Gastroesophageal sphincter (tissue), 4 donors: ENCODE measurements at regions not wholly inside any gene's neighbourhood (a gene's known extent, or its start where the extent isn't known, plus 50 kb on each side); places are given as distances from the start of the nearest gene placed in this dataset.

ENCODE experiments used
- ATAC-seq: fragments of 150-250 bp; one replicate; pipeline ENCODE4 v1.9.1; 2016; ENCODE audit warnings: mild to moderate bottlenecking, moderate library complexity
- H3K27ac ChIP-seq, 4 donors: fragments of 200-600 bp; sonication (generic) in 3 of 4; 1 replicate in 3 of 4; 2 replicates in 1 of 4; pipeline ENCODE4 v1.5.1; 2016 to 2019
- H3K27me3 ChIP-seq: fragments of 200-600 bp; sonication (generic); one replicate; pipeline ENCODE4 v1.5.1; 2019
- H3K36me3 ChIP-seq, 2 donors: fragments of 200-600 bp; sonication (generic); one replicate each; pipeline ENCODE4 v1.5.1; 2019; ENCODE audit warnings: control low read depth in 1 of 2
- H3K4me1 ChIP-seq, 3 donors: fragments of 200-600 bp; sonication (generic); 1 replicate in 2 of 3; 2 replicates in 1 of 3; pipeline ENCODE4 v1.5.1; 2016 to 2019; ENCODE audit warnings: control low read depth in 2 of 3
- H3K4me3 ChIP-seq, 2 donors: fragments of 200-600 bp; sonication (generic); one replicate each; pipeline ENCODE4 v1.5.1; 2019; ENCODE audit warnings: mild to moderate bottlenecking in 1 of 2, moderate library complexity in 1 of 2
- H3K9me3 ChIP-seq, 3 donors: fragments of 200-600 bp; sonication (generic); one replicate each; pipeline ENCODE4 v1.5.1; 2017 to 2019; ENCODE audit warnings: control low read depth in 2 of 3
- EP300 ChIP-seq: sonication (generic); formaldehyde crosslinking; IDR thresholded peaks from one replicate; pipeline ENCODE4 v1.6.1; 2017; ENCODE audit warnings: antibody characterized with exemption, mild to moderate bottlenecking
- POLR2A ChIP-seq, 2 donors: fragments of 450-650 bp; IDR thresholded peaks; one replicate each; pipeline ENCODE4 v1.6.1; 2017; ENCODE audit warnings: antibody characterized with exemption in 2 of 2, mild to moderate bottlenecking in 2 of 2, moderate library complexity in 1 of 2
- POLR2AphosphoS5 ChIP-seq: sonication (generic); formaldehyde crosslinking; IDR thresholded peaks from one replicate; pipeline ENCODE4 v1.6.1; 2017; ENCODE audit warnings: antibody characterized with exemption
- WGBS, 2 donors: methylation state at CpG; one replicate each; pipeline ENCODE4 v1.1.5; 2018; ENCODE audit warnings: low coverage in 1 of 2; 5-methylcytosine and 5-hydroxymethylcytosine counted together
- TF ChIP-seq, protein P1 (sequence below), 4 experiments: fragments of 200-600 bp in 2 of 4; fragments of 450-650 bp in 2 of 4; sonication (generic) in 1 of 4; IDR thresholded peaks; one replicate each; pipeline ENCODE4 v1.5.1; 2017 to 2019; ENCODE audit warnings: antibody characterized with exemption in 4 of 4, mild to moderate bottlenecking in 2 of 4, moderate library complexity in 2 of 4

- H3K9me3 ChIP-seq: no peaks in the 10 kb centered on the region
- no peaks in the 10 kb centered on the region for H3K27me3 ChIP-seq
- no peak for ATAC-seq
- H3K4me1 ChIP-seq: peaks cover 0 to 7% (median 0%) of the 10 kb centered on the region in 3 donors
- no peak overlapping the region for H3K27ac ChIP-seq
- no peaks in the 10 kb centered on the region for H3K36me3 ChIP-seq
- no peak overlapping the region for H3K4me3 ChIP-seq
- TF ChIP-seq POLR2A (IDR thresholded peaks at IDR 0.05): no peak
- TF ChIP-seq, protein P1, sequence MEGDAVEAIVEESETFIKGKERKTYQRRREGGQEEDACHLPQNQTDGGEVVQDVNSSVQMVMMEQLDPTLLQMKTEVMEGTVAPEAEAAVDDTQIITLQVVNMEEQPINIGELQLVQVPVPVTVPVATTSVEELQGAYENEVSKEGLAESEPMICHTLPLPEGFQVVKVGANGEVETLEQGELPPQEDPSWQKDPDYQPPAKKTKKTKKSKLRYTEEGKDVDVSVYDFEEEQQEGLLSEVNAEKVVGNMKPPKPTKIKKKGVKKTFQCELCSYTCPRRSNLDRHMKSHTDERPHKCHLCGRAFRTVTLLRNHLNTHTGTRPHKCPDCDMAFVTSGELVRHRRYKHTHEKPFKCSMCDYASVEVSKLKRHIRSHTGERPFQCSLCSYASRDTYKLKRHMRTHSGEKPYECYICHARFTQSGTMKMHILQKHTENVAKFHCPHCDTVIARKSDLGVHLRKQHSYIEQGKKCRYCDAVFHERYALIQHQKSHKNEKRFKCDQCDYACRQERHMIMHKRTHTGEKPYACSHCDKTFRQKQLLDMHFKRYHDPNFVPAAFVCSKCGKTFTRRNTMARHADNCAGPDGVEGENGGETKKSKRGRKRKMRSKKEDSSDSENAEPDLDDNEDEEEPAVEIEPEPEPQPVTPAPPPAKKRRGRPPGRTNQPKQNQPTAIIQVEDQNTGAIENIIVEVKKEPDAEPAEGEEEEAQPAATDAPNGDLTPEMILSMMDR (IDR thresholded peaks at IDR 0.05): no peak
- no peak for TF ChIP-seq EP300
- TF ChIP-seq POLR2AphosphoS5: no peak
- 75 to 85% methylated on average over 1 of the region's 1 CpG for WGBS, 2 donors
Measured at GRCh38 chr3:102233881-102234280, 200.9 kb upstream of the ZPLD1 start.

DNA sequence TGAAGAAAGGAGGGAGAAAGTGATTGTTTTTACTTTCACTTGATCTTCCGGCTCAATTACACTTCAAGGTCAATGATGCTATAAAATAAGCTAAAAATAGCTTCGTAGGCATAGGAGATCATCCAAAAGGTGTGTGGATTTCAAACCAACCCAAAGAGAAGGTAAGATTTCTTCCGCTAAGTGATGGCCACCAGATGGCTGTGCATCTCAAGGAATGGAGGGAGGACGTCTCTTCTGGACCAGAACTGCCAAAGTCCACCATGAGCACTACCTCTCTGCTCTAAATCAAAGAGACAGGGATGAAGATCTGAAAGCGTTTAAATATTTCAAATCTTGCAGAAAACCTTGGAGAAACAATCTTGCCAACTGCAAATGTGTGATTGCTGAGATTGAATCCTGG lies 199.1 kb upstream of the ZPLD1 start:
- no peak for ATAC-seq
- TF ChIP-seq EP300: no peak
- TF ChIP-seq, protein P1 (IDR thresholded peaks at IDR 0.05): peak in 2 of 4 experiments; percentile 28 to 54
- H3K27me3 ChIP-seq: no peaks in the 10 kb centered on the region
- no peaks in the 10 kb centered on the region for H3K36me3 ChIP-seq
- no peaks in the 10 kb centered on the region for H3K9me3 ChIP-seq
- WGBS, 2 donors: 34 to 81% methylated on average over 5 of the region's 5 CpGs
- H3K4me3 ChIP-seq: no peak overlapping the region
- H3K27ac ChIP-seq: no peak overlapping the region
- no peaks in the 10 kb centered on the region for H3K4me1 ChIP-seq

- TF ChIP-seq EP300 (no peak), POLR2A (IDR thresholded peaks at IDR 0.05) (no peak), POLR2AphosphoS5 (no peak)
- TF ChIP-seq, protein P1 (IDR thresholded peaks at IDR 0.05): no peak
- no peaks in the 10 kb centered on the region for H3K27me3 ChIP-seq
- WGBS, 2 donors: 92% methylated on average over 3 of the region's 3 CpGs
- no peaks in the 10 kb centered on the region for H3K9me3 ChIP-seq
- H3K4me3 ChIP-seq: no peak overlapping the region
- ATAC-seq: no peak
- no peak overlapping the region for H3K27ac ChIP-seq
- H3K36me3 ChIP-seq: no peaks in the 10 kb centered on the region
- H3K4me1 ChIP-seq: no peaks in the 10 kb centered on the region
Measured at GRCh38 chr3:102237181-102237580, 197.6 kb upstream of the ZPLD1 start.

DNA sequence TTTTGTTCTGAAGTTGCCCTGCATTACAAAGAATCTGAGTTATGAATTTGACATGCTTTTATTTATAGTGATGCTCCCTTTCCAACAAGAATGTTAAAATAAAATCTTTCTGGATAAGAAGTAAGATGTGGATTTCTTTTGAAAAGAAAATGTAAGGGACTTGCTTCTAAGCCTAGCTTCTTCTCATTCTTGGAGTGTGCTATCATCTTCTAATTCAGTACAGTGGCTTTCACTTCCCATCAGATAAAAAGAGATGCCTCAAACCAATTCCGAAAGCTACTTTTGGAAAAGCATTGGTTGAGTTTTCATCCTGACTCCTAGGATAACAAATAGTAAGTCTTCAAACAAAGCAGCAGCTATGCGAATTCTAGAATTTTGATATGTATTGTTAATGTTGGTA lies 197.0 kb upstream of the ZPLD1 start:
- no peak overlapping the region for H3K4me3 ChIP-seq
- no peak for TF ChIP-seq EP300
- H3K36me3 ChIP-seq: no peaks in the 10 kb centered on the region
- no peaks in the 10 kb centered on the region for H3K9me3 ChIP-seq
- no peaks in the 10 kb centered on the region for H3K27me3 ChIP-seq
- no peaks in the 10 kb centered on the region for H3K4me1 ChIP-seq
- H3K27ac ChIP-seq: no peak overlapping the region
- no peak for ATAC-seq
- 75 to 85% methylated on average over 2 of the region's 2 CpGs for WGBS, 2 donors

GRCh38 chr3:102238362-102238761 lies 196.5 kb upstream of the ZPLD1 start:
- H3K27me3 ChIP-seq: no peaks in the 10 kb centered on the region
- no peaks in the 10 kb centered on the region for H3K9me3 ChIP-seq
- no peaks in the 10 kb centered on the region for H3K4me1 ChIP-seq
- H3K4me3 ChIP-seq: no peak overlapping the region
- ATAC-seq: no peak
- TF ChIP-seq POLR2A (IDR thresholded peaks at IDR 0.05) (no peak), EP300 (no peak), POLR2AphosphoS5 (no peak)
- TF ChIP-seq, protein P1 (IDR thresholded peaks at IDR 0.05): no peak
- H3K27ac ChIP-seq: no peak overlapping the region
- H3K36me3 ChIP-seq: no peaks in the 10 kb centered on the region

GRCh38 chr3:102240720-102241119 lies 194.1 kb upstream of the ZPLD1 start:
- no peak for ATAC-seq
- WGBS, 2 donors: 75 to 90% methylated on average over 1 of the region's 1 CpG
- Histone ChIP-seq H3K27ac (no peak overlapping the region), H3K36me3 (no peaks in the 10 kb centered on the region), H3K9me3 (no peaks in the 10 kb centered on the region), H3K4me3 (no peak overlapping the region), H3K27me3 (no peaks in the 10 kb centered on the region), H3K4me1 (no peaks in the 10 kb centered on the region)
- TF ChIP-seq EP300 (no peak), POLR2A (IDR thresholded peaks at IDR 0.05) (no peak), POLR2AphosphoS5 (no peak)
- TF ChIP-seq, protein P1 (IDR thresholded peaks at IDR 0.05): no peak
